ENCODE measurements at regions not wholly inside any gene's neighbourhood (a gene's known extent, or its start where the extent isn't known, plus 50 kb on each side); places are given as distances from the start of the nearest gene placed in this dataset.

GRCh38 chr12:92425165-92425564 lies 277.6 kb upstream of the PLEKHG7 start (continued):
- TF ChIP-seq STAT1 (conservative IDR thresholded peaks at IDR 0.05) (no peak), RBBP5 (conservative IDR thresholded peaks at IDR 0.05) (no peak)

GRCh38 chr12:92424338-92424737 lies 278.5 kb upstream of the PLEKHG7 start:
- ChIA-PET RAD21 (ENCODE audit: unreplicated experiment) (interaction anchor here (1.3 to 3.2 kb wide), 2 partner anchors 10 to 15 kb away, joined by 3 to 11 read pairs; no protein-coding TSS in a partner anchor), SMC1A (ENCODE audit: uncharacterized antibody, unreplicated experiment) (interaction anchor here (1.1 to 4.5 kb wide), 5 partner anchors 8 to 62 kb away, joined by 4 to 34 read pairs (median 5); no protein-coding TSS in a partner anchor), CTCF (interaction anchor here (0.6 to 3.7 kb wide), 5 partner anchors 11 to 259 kb away, joined by 3 to 14 read pairs (median 4); no protein-coding TSS in a partner anchor), POLR2A (interaction anchor here (0.7 to 1.3 kb wide), 2 partner anchors 20 to 80 kb away, joined by 3 to 10 read pairs; no protein-coding TSS in a partner anchor)
- Histone ChIP-seq H3K4me2 (ENCODE audit: control insufficient read depth, insufficient read depth) (no peak overlapping the region), H3K27ac (ENCODE audit: control insufficient read depth, insufficient read depth) (no peak overlapping the region), H3K4me3 (no peak overlapping the region), H3K27me3 (replicated peaks in 1 of 2; ENCODE audit: control insufficient read depth in 2 of 2, insufficient read depth in 2 of 2, low read length in 1 of 2) (no peaks in the 10 kb centered on the region), H3K4me1 (ENCODE audit: control insufficient read depth, insufficient read depth, low read length) (peaks cover 17% of the 10 kb centered on the region; the same call in 1 of the 2 replicates), H3K79me2 (ENCODE audit: control insufficient read depth, insufficient read depth, low read length) (no peaks in the 10 kb centered on the region), H4K20me1 (ENCODE audit: control insufficient read depth, insufficient read depth) (no peaks in the 10 kb centered on the region), H3K9ac (ENCODE audit: control insufficient read depth, insufficient read depth, low read length) (no peak overlapping the region), H3K9me3 (replicated peaks; ENCODE audit: control insufficient read depth, insufficient read depth, low read length) (no peaks in the 10 kb centered on the region; the same call in 2 of the 3 replicates), H3K36me3 (ENCODE audit: control insufficient read depth in 2 of 2, insufficient read depth in 2 of 2, low read length in 1 of 2) (no peaks in the 10 kb centered on the region), H2AFZ (ENCODE audit: control insufficient read depth, low read depth, low read length) (no peak overlapping the region)
- DNase-seq (ENCODE audit: low read depth, low spot score) (no peak), ATAC-seq (no peak), FAIRE-seq (no peak)
- BruUV-seq (replicated peaks): no TSS peak
- in situ Hi-C loops (cut with MboI): no loop called here
- 94% methylated on average over 4 of the region's 4 CpGs for WGBS (ENCODE audit: insufficient coverage, insufficient replicate concordance, low lambda C conversion rate, missing lambda C conversion rate)
- intact Hi-C loops (cut with micrococcal nuclease; ENCODE audit: unreplicated experiment): no loop called here
- TF ChIP-seq SPI1 (IDR thresholded peaks at IDR 0.05; ENCODE audit: borderline replicate concordance, insufficient read depth, low read depth, low read length): no peak
- no peak for TF ChIP-seq RFX5 (IDR thresholded peaks at IDR 0.05; ENCODE audit: low read depth, low read length)
- TF ChIP-seq REST (IDR thresholded peaks at IDR 0.05; ENCODE audit: low read depth, low read length): no peak
- TF ChIP-seq ZZZ3 (IDR thresholded peaks at IDR 0.05; ENCODE audit: control insufficient read depth, insufficient read length, low read depth): no peak
- TF ChIP-seq WRNIP1 (IDR thresholded peaks at IDR 0.05; ENCODE audit: borderline replicate concordance, low read depth, low read length): no peak
- TF ChIP-seq ZNF217 (IDR thresholded peaks at IDR 0.05): no peak
- no peak for TF ChIP-seq SP1 (IDR thresholded peaks at IDR 0.05; ENCODE audit: low read depth, low read length)
- no peak for TF ChIP-seq POLR2AphosphoS5 (IDR thresholded peaks at IDR 0.05; ENCODE audit: low read length)
- no peak for TF ChIP-seq RAD51 (IDR thresholded peaks at IDR 0.05)
- no peak for TF ChIP-seq TBL1XR1 (IDR thresholded peaks at IDR 0.05; ENCODE audit: low read depth, low read length)
- TF ChIP-seq PRDM15 (CRISPR knock-in tag; IDR thresholded peaks at IDR 0.05): no peak
- no peak for TF ChIP-seq FOXM1 (IDR thresholded peaks at IDR 0.05; ENCODE audit: low read depth, low read length)
- no peak for TF ChIP-seq SMARCA5 (IDR thresholded peaks at IDR 0.05)
- TF ChIP-seq TCF12 (IDR thresholded peaks at IDR 0.05; ENCODE audit: low read depth, low read length): no peak

All from GM12878 (cell line).